ENCODE measurements at regions not wholly inside any gene's neighbourhood (a gene's known extent, or its start where the extent isn't known, plus 50 kb on each side); places are given as distances from the start of the nearest gene placed in this dataset.

- H3K27ac Mint-ChIP-seq (ENCODE audit: unreplicated experiment) = no peak overlapping the region
- H3K36me3 Mint-ChIP-seq (ENCODE audit: unreplicated experiment) = peaks cover 3% of the 10 kb centered on the region
- peaks cover 9% of the 10 kb centered on the region for H3K4me1 Mint-ChIP-seq (ENCODE audit: unreplicated experiment)
- no peak for DNase-seq (ENCODE audit: extremely low spot score, unreplicated experiment)
- no peaks in the 10 kb centered on the region for H3K27me3 Mint-ChIP-seq (ENCODE audit: unreplicated experiment)
- no peaks in the 10 kb centered on the region for H3K9me3 Mint-ChIP-seq (ENCODE audit: unreplicated experiment)
- no peak overlapping the region for H3K4me3 Mint-ChIP-seq (ENCODE audit: unreplicated experiment)
- TF ChIP-seq, protein P1, sequence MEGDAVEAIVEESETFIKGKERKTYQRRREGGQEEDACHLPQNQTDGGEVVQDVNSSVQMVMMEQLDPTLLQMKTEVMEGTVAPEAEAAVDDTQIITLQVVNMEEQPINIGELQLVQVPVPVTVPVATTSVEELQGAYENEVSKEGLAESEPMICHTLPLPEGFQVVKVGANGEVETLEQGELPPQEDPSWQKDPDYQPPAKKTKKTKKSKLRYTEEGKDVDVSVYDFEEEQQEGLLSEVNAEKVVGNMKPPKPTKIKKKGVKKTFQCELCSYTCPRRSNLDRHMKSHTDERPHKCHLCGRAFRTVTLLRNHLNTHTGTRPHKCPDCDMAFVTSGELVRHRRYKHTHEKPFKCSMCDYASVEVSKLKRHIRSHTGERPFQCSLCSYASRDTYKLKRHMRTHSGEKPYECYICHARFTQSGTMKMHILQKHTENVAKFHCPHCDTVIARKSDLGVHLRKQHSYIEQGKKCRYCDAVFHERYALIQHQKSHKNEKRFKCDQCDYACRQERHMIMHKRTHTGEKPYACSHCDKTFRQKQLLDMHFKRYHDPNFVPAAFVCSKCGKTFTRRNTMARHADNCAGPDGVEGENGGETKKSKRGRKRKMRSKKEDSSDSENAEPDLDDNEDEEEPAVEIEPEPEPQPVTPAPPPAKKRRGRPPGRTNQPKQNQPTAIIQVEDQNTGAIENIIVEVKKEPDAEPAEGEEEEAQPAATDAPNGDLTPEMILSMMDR (IDR thresholded peaks at IDR 0.05) = no peak
These were observed 220.4 kb upstream of the UMPS start for GRCh38 chr3:124509884-124510283.

DNA sequence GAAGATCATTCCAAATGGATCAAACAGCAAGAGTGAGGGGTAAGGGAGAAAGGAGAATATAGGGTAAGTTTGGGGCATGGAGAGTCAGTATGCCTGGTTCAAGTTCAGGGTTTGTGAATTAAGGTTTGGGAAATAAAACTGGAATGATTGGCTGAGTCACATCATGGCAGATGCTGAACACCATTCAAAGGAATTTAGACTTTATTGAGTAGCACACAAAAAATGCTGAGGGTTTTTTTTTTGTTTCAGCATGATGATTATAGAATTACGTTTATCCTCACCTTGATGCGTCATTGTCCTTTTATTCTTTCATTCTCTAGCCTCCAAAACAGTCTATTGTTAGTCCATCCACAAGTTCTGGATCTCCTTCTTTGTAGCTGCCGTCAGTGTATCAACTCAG is 220.0 kb upstream of the UMPS start:
- peaks cover 3% of the 10 kb centered on the region for H3K36me3 Mint-ChIP-seq (ENCODE audit: unreplicated experiment)
- no peaks in the 10 kb centered on the region for H3K27me3 Mint-ChIP-seq (ENCODE audit: unreplicated experiment)
- no peaks in the 10 kb centered on the region for H3K9me3 Mint-ChIP-seq (ENCODE audit: unreplicated experiment)
- TF ChIP-seq, protein P1 (IDR thresholded peaks at IDR 0.05) = no peak
- DNase-seq (ENCODE audit: extremely low spot score, unreplicated experiment) = no peak
- H3K27ac Mint-ChIP-seq (ENCODE audit: unreplicated experiment) = no peak overlapping the region
- H3K4me3 Mint-ChIP-seq (ENCODE audit: unreplicated experiment) = no peak overlapping the region
- H3K4me1 Mint-ChIP-seq (ENCODE audit: unreplicated experiment) = peaks cover 9% of the 10 kb centered on the region

DNA sequence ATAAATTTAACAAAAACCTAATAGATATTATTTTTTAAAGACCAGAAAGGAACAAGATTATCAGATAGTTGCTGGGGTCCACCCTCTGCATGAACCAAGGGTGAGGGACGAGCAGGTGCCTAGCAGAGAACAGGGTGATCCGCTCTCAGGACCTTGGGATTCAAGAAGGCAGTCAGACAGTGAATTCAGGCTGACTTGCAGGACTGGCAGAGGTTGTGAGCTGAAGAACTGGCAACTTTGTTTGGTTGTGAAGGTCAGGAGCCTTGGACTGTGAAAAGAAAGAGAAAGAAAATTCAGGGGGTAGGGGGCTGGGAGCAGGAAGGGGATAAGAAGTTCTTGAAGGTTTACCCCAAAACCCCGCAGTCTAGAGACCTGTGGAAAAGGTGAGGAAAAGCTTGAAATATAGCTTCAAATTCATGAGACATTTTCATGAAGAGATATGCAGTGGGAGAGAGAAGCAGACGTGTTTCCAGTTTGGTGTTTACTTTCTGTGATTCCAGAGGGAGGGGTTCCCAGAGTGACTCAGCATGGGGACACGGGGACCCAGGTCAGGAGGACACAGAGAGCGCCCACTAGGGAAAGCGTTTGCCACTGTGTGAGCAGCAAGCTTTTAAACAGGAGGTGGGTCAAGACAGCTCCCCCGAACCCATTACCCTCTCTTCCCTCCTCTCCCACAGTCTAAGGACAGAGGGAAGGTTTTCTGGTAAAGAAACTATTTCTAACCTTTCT is 217.2 kb upstream of the UMPS start:
- no peak for DNase-seq (ENCODE audit: extremely low spot score, unreplicated experiment)
- Mint-ChIP-seq H3K4me3 (ENCODE audit: unreplicated experiment) (no peak overlapping the region), H3K36me3 (ENCODE audit: unreplicated experiment) (peaks cover 3% of the 10 kb centered on the region), H3K9me3 (ENCODE audit: unreplicated experiment) (no peaks in the 10 kb centered on the region), H3K27me3 (ENCODE audit: unreplicated experiment) (no peaks in the 10 kb centered on the region), H3K4me1 (ENCODE audit: unreplicated experiment) (peaks cover 16% of the 10 kb centered on the region), H3K27ac (ENCODE audit: unreplicated experiment) (no peak overlapping the region)
- TF ChIP-seq, protein P1 (IDR thresholded peaks at IDR 0.05) = no peak

DNA sequence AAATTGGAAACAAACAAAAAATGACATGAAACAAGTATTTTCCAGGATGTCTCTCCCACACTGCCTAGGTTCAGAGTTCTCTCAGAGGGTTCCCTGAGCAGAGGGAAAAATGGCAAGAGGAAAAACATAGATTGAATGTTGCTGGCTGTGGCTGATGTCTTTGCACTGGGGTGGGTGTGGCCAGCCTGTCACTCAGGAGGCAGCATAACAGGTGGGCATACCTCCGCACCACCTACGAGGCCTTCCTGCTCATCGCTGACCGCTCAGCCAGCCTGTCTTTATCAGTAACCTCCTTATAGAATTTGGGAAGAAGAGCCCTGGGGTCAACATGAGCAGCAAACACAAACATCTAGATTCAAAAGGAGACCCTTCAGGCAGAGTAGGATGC is 216.6 kb upstream of the UMPS start:
- Mint-ChIP-seq H3K36me3 (ENCODE audit: unreplicated experiment) (peaks cover 3% of the 10 kb centered on the region), H3K9me3 (ENCODE audit: unreplicated experiment) (no peaks in the 10 kb centered on the region), H3K27me3 (ENCODE audit: unreplicated experiment) (no peaks in the 10 kb centered on the region), H3K4me3 (ENCODE audit: unreplicated experiment) (no peak overlapping the region), H3K4me1 (ENCODE audit: unreplicated experiment) (peaks cover 16% of the 10 kb centered on the region), H3K27ac (ENCODE audit: unreplicated experiment) (no peak overlapping the region)
- TF ChIP-seq, protein P1 (IDR thresholded peaks at IDR 0.05) = no peak
- DNase-seq (ENCODE audit: extremely low spot score, unreplicated experiment) = no peak

DNA sequence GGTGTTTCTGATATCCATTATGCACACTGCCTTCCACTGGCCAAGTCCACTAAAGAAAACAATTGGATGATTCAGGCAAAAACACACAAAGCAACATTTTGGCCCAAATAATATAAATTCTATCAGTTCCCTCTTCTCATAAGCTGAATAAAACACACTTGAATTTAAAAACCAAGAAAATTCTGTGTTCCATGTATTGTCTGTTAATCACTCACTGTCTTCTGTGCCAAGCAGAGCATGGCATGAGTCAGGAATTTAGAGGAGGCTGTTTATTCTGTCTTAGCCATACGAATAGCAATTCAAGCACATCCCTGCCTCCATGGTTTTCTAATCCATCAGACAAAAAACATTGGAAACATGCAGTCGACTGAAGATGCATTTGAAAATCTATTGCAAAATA is 215.6 kb upstream of the UMPS start:
- no peak overlapping the region for H3K4me3 Mint-ChIP-seq (ENCODE audit: unreplicated experiment)
- peaks cover 3% of the 10 kb centered on the region for H3K36me3 Mint-ChIP-seq (ENCODE audit: unreplicated experiment)
- TF ChIP-seq, protein P1 (IDR thresholded peaks at IDR 0.05) = no peak
- H3K4me1 Mint-ChIP-seq (ENCODE audit: unreplicated experiment) = peaks cover 16% of the 10 kb centered on the region
- H3K27ac Mint-ChIP-seq (ENCODE audit: unreplicated experiment) = no peak overlapping the region
- DNase-seq (ENCODE audit: extremely low spot score, unreplicated experiment) = no peak
- H3K27me3 Mint-ChIP-seq (ENCODE audit: unreplicated experiment) = no peaks in the 10 kb centered on the region
- no peaks in the 10 kb centered on the region for H3K9me3 Mint-ChIP-seq (ENCODE audit: unreplicated experiment)

Measured in osteocyte (in vitro differentiated cells).